KBM-7 (cell line): ENCODE measurements at regions not wholly inside any gene's neighbourhood (a gene's known extent, or its start where the extent isn't known, plus 50 kb on each side); places are given as distances from the start of the nearest gene placed in this dataset.

Source experiments
- DNase-seq: peaks from one replicate; pipeline ENCODE4 v3.0.0-alpha.2; 2015
- in situ Hi-C: fragments of 300-500 bp; cut with MboI; formaldehyde crosslinking; loops from 2 replicates; pipeline ENCODE4 v1.14.3; 2020; ENCODE audit warnings: low sequenced_read_pairs, low pct_unique_long_range_greater_than_20kb, mixed read lengths

DNA sequence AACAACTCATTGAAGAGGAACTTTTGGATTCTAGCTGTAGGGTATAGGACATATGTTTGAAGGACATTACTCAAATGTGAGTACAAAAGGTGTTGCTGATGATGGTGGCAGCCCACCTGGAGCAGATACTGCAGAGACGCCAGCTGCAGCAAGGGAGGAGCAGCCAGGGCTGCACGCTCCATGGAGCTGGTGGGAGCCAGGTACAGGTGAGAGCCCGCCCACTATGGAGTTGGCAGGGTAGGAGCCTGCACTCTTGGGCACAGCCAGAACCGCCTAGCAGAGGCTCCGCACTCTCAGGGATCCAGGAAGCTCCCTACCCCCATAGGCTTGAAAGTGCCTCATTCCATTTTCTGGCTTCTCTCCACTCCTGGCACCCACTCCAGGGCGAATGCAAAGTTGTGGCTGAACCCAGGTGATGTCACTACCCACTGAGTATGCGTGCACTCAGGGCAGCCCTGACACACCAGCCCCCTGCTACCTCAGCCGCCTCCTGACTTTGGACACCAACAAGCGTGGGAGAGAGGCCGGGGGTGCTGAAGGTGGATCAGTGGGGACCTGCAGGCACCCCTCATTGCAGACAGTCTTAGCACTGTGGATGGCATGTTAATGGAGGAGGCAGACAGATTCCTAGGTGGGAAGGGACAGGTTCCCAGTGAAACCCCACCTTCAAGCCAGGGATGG is 761.1 kb downstream of the IPMK start:
- in situ Hi-C loops, result no loop called here
- no peak for DNase-seq

DNA sequence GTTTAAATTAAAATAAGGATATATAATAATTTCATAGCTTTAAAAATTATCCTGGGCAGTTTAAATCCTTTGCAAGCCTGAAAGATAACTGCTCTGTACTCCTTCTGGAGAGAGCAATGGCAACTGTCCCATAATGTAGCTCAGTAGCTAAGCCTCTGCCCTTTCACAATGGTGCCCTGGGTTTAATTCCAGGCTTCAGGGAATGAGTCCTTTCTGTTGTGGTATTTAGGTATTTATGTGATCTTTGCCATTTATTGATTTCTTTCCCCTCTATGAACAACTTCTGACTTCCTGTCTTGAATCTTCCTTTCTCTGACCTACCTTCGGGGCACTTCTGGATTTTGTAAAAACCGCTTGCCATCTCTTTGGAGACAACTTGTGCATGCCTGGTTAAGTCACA is 773.2 kb downstream of the IPMK start:
- in situ Hi-C loops, result no loop called here
- DNase-seq, result no peak

GRCh38 chr10:57482259-57482658 is 785.4 kb downstream of the IPMK start:
- in situ Hi-C loops, result no loop called here

DNA sequence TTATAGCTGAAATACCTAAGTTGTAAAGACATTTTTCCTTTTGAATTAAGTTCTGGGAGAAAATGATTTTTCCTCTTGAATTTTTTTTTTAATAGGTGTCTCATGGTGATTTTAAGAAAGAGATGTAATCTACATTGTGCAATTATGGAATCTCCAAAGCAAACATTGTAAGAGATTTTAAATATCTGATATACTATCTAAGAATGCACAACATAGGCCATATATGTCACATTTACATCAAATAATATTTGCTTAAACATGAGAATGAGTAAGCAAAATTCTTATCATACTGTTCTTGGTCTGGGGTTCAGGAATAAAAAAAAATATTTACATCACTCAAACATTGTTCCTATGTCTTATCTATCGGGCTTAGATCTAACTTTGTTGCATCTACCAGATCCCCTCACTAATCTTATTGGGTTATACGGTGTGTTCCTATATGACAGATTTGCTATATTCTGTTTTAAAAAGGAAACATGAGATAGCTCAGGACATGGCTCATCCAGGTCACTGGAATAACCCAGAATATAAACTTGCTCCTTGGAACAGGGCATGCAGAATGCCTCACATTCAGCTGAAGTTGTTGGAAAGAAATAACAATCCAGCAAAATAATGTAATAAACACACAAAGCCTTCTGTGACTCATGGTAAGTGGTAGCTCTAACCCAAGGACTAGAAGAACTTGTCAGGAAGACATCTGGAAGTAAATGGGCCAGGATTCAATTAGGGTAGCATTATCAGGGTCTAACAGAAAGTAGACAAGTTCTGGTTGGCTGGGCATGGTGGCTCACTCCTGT is 794.7 kb downstream of the IPMK start:
- no peak for DNase-seq
- in situ Hi-C loops, result no loop called here

More at GRCh38 chr10:57482259-57482658, 785.4 kb downstream of the IPMK start:
- no peak for DNase-seq

GRCh38 chr10:57468894-57469432 is 798.7 kb downstream of the IPMK start:
- DNase-seq, result no peak
- in situ Hi-C loops, result no loop called here

DNA sequence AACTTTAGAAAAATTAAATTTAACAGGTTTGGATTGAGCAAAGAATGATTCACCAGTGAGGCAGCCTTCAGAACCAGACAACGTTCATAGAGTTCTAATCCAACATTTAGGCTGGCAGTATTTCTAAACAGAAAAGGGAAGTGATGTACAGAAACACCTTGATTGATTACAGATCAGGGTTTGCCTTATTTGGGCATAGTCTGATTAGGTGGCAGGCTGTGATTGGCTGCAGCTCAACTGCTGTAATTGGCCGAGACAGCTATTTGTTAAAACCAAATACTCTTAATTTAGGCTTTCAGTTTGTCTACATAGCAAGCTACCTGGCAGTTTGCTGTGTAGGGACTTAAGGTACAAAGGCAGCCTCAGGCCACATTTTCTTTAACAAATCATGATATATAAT is 802.5 kb downstream of the IPMK start:
- in situ Hi-C loops, result no loop called here
- DNase-seq, result no peak

GRCh38 chr10:57460540-57460939 is 807.2 kb downstream of the IPMK start:
- in situ Hi-C loops, result no loop called here
- no peak for DNase-seq

GRCh38 chr10:57457972-57458512 is 809.7 kb downstream of the IPMK start:
- DNase-seq, result no peak
- in situ Hi-C loops, result no loop called here

- DNase-seq, result no peak
- in situ Hi-C loops, result no loop called here
Measured at GRCh38 chr10:57430376-57430775, 837.3 kb downstream of the IPMK start.

- in situ Hi-C loops, result no loop called here
Measured at GRCh38 chr10:57420881-57421280, 846.8 kb downstream of the IPMK start.

GRCh38 chr10:57418476-57418875 is 849.2 kb downstream of the IPMK start:
- no peak for DNase-seq

More at GRCh38 chr10:57420881-57421280, 846.8 kb downstream of the IPMK start:
- no peak for DNase-seq

DNA sequence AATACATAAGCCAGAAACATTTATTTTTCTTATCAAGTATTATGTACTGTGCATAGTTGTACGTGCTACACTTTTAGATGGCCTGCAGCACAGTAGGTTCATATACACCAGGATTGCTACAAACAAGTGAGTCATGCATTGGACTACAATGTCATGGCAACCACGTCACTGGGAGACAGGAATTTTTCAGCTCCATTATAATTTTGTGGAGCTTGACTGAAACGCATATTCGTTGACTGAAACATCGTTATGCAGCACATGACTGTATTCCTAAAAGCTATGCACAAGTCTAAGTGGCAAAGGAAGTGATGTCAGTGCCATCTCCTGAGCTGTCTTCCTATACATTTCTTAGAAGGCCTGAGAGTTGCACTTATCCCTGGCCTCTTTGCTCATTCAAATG is 871.8 kb downstream of the IPMK start:
- DNase-seq, result no peak

More at GRCh38 chr10:57418476-57418875, 849.2 kb downstream of the IPMK start:
- in situ Hi-C loops, result no loop called here

GRCh38 chr10:57367412-57367811 is 900.3 kb downstream of the IPMK start:
- in situ Hi-C loops, result no loop called here
- DNase-seq, result no peak

More for the DNA sequence above, 871.8 kb downstream of the IPMK start:
- in situ Hi-C loops, result no loop called here

GRCh38 chr10:57362811-57363210 is 904.9 kb downstream of the IPMK start:
- DNase-seq, result no peak

GRCh38 chr10:57353403-57354003 is 914.2 kb downstream of the IPMK start:
- in situ Hi-C loops, result no loop called here
- DNase-seq, result no peak

More at GRCh38 chr10:57362811-57363210, 904.9 kb downstream of the IPMK start:
- in situ Hi-C loops, result no loop called here

- in situ Hi-C loops, result no loop called here
- DNase-seq, result no peak
Measured at GRCh38 chr10:57351076-57351475, 916.6 kb downstream of the IPMK start.

GRCh38 chr10:57341294-57341693 is 926.4 kb downstream of the IPMK start:
- in situ Hi-C loops, result no loop called here

GRCh38 chr10:57338823-57339558 is 928.7 kb downstream of the IPMK start:
- peak; percentile 34 for DNase-seq
- in situ Hi-C loops, result no loop called here

More at GRCh38 chr10:57341294-57341693, 926.4 kb downstream of the IPMK start:
- no peak for DNase-seq

DNA sequence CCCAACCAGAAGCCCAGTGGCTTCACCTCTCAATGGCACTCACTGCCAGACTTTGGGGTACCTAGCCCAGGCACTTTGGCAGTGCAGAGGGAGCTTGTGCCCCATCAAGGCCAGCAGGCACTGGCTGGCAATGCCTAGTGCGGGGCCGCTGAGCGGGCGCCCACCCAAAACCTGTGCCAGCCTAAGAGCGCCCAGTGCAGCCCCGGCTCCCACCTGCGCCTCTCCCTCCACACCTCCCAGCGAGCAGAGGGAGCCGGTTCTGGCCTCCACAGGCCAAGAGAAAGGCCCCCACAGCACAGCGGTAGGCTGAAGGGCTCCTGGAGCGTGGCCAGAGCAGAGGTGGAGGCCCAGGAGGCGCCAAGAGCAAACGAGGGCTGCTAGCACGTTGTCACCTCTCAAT is 930.8 kb downstream of the IPMK start:
- in situ Hi-C loops, result no loop called here
- DNase-seq, result no peak
